ENCODE measurements at regions not wholly inside any gene's neighbourhood (a gene's known extent, or its start where the extent isn't known, plus 50 kb on each side); places are given as distances from the start of the nearest gene placed in this dataset.

GRCh38 chr2:22350621-22351020 lies 1034.4 kb upstream of the KLHL29 start:
- no peaks in the 10 kb centered on the region for H3K27me3 ChIP-seq
- H3K4me3 ChIP-seq, result no peak overlapping the region
- no peak overlapping the region for H3K27ac ChIP-seq
- no peak for TF ChIP-seq POLR2A (IDR thresholded peaks at IDR 0.05)
- TF ChIP-seq CTCF (IDR thresholded peaks at IDR 0.05 in 4 of 5, conservative IDR thresholded peaks at IDR 0.05 in 1 of 5), result no peak
- H3K9me3 ChIP-seq, result no peaks in the 10 kb centered on the region
- in situ Hi-C loops (cut with MboI; ENCODE audit: low sequenced_read_pairs in 4 of 4) (loop anchor here in 1 of 4 donors (10.0 kb wide), 1 partner anchor 1004 kb away; no protein-coding TSS in a partner anchor), intact Hi-C loops (cut with DNase I; ENCODE audit: low total_unique reads) (no loop called here)
- no peaks in the 10 kb centered on the region for H3K4me1 ChIP-seq
- no peak for ATAC-seq
- no peaks in the 10 kb centered on the region for H3K36me3 ChIP-seq
- DNase-seq, result no peak

GRCh38 chr2:22355816-22356433 lies 1029.1 kb upstream of the KLHL29 start:
- Histone ChIP-seq H3K27ac (no peak overlapping the region), H3K27me3 (no peaks in the 10 kb centered on the region), H3K4me3 (no peak overlapping the region), H3K36me3 (no peaks in the 10 kb centered on the region), H3K9me3 (no peaks in the 10 kb centered on the region), H3K4me1 (no peaks in the 10 kb centered on the region)
- intact Hi-C loops (cut with DNase I; ENCODE audit: low total_unique reads) (no loop called here), in situ Hi-C loops (cut with MboI; ENCODE audit: low sequenced_read_pairs in 4 of 4) (loop anchor here in 1 of 4 donors (10.0 kb wide), 1 partner anchor 999 kb away; no protein-coding TSS in a partner anchor)
- TF ChIP-seq CTCF (IDR thresholded peaks at IDR 0.05 in 4 of 5, conservative IDR thresholded peaks at IDR 0.05 in 1 of 5), result peak; percentile 34 to 70 (median 61)
- no peak for TF ChIP-seq POLR2A (IDR thresholded peaks at IDR 0.05)
- DNase-seq (peak in 1 of 2 donors; percentile 23), ATAC-seq (no peak)

GRCh38 chr2:22359071-22359672 lies 1025.8 kb upstream of the KLHL29 start:
- Histone ChIP-seq H3K9me3 (no peaks in the 10 kb centered on the region), H3K27me3 (no peaks in the 10 kb centered on the region), H3K4me1 (no peaks in the 10 kb centered on the region), H3K4me3 (no peak overlapping the region), H3K27ac (no peak overlapping the region), H3K36me3 (no peaks in the 10 kb centered on the region)
- in situ Hi-C loops (cut with MboI; ENCODE audit: low sequenced_read_pairs in 4 of 4) (loop anchor here in 1 of 4 donors (10.0 kb wide), 1 partner anchor 996 kb away; no protein-coding TSS in a partner anchor), intact Hi-C loops (cut with DNase I; ENCODE audit: low total_unique reads) (no loop called here)
- no peak for ATAC-seq
- DNase-seq, result no peak
- TF ChIP-seq CTCF (IDR thresholded peaks at IDR 0.05 in 4 of 5, conservative IDR thresholded peaks at IDR 0.05 in 1 of 5) (no peak), POLR2A (IDR thresholded peaks at IDR 0.05) (no peak)

GRCh38 chr2:22360735-22361374 lies 1024.1 kb upstream of the KLHL29 start:
- TF ChIP-seq CTCF (IDR thresholded peaks at IDR 0.05 in 4 of 5, conservative IDR thresholded peaks at IDR 0.05 in 1 of 5) (no peak), POLR2A (IDR thresholded peaks at IDR 0.05) (no peak)
- no peak for ATAC-seq
- no peaks in the 10 kb centered on the region for H3K9me3 ChIP-seq
- no peak overlapping the region for H3K4me3 ChIP-seq
- in situ Hi-C loops (cut with MboI; ENCODE audit: low sequenced_read_pairs in 4 of 4) (no loop called here), intact Hi-C loops (cut with DNase I; ENCODE audit: low total_unique reads) (no loop called here)
- H3K27ac ChIP-seq, result no peak overlapping the region
- DNase-seq, result no peak
- no peaks in the 10 kb centered on the region for H3K36me3 ChIP-seq
- no peaks in the 10 kb centered on the region for H3K4me1 ChIP-seq
- no peaks in the 10 kb centered on the region for H3K27me3 ChIP-seq

Measured in gastrocnemius medialis (tissue), 4 donors.